H1 (cell line): ENCODE measurements at regions not wholly inside any gene's neighbourhood (a gene's known extent, or its start where the extent isn't known, plus 50 kb on each side); places are given as distances from the start of the nearest gene placed in this dataset.

Experiments used
- PHF8 ChIP-seq: fragments of 200-600 bp; sonication (generic); conservative IDR thresholded peaks from 2 replicates; pipeline ENCODE4 v1.7.1; 2012; ENCODE audit warnings: low read depth, mild to moderate bottlenecking, inconsistent platforms, low read length, moderate library complexity
- RXRA ChIP-seq: IDR thresholded peaks from 2 replicates; pipeline ENCODE4 v1.6.1; 2011; ENCODE audit warnings: low read depth, mild to moderate bottlenecking, low read length, moderate library complexity; ENCODE audit not compliant: insufficient read depth
- TCF12 ChIP-seq: IDR thresholded peaks from 2 replicates; pipeline ENCODE4 v1.6.1; 2011; ENCODE audit warnings: low read depth, mild to moderate bottlenecking, low read length

- TF ChIP-seq PHF8 (no peak), RXRA (no peak), TCF12 (no peak)
Measured at GRCh38 chr21:35222541-35222941, 173.4 kb upstream of the RUNX1 start (continued).
